ENCODE measurements at regions not wholly inside any gene's neighbourhood (a gene's known extent, or its start where the extent isn't known, plus 50 kb on each side); places are given as distances from the start of the nearest gene placed in this dataset.

- H3K4me3 ChIP-seq (ENCODE audit: low read depth, low read length) = no peak overlapping the region
- no peak for TF ChIP-seq CTCF (IDR thresholded peaks at IDR 0.05; ENCODE audit: borderline replicate concordance, insufficient read depth, low read depth, low read length)
These were observed 615.8 kb downstream of the BNC2 start for GRCh38 chr9:16254674-16255073.

- TF ChIP-seq CTCF (IDR thresholded peaks at IDR 0.05; ENCODE audit: borderline replicate concordance, insufficient read depth, low read depth, low read length) = no peak
- no peak overlapping the region for H3K4me3 ChIP-seq (ENCODE audit: low read depth, low read length)
These were observed 615.3 kb downstream of the BNC2 start for GRCh38 chr9:16255217-16255616.

GRCh38 chr9:16257604-16258003 lies 612.9 kb downstream of the BNC2 start:
- TF ChIP-seq CTCF (IDR thresholded peaks at IDR 0.05; ENCODE audit: borderline replicate concordance, insufficient read depth, low read depth, low read length) = peak; percentile 50; the same call in 1 of the 2 replicates
- no peak overlapping the region for H3K4me3 ChIP-seq (ENCODE audit: low read depth, low read length)

GRCh38 chr9:16258191-16258590 lies 612.3 kb downstream of the BNC2 start:
- TF ChIP-seq CTCF (IDR thresholded peaks at IDR 0.05; ENCODE audit: borderline replicate concordance, insufficient read depth, low read depth, low read length) = no peak
- no peak overlapping the region for H3K4me3 ChIP-seq (ENCODE audit: low read depth, low read length)

GRCh38 chr9:16258708-16259107 lies 611.8 kb downstream of the BNC2 start:
- no peak for TF ChIP-seq CTCF (IDR thresholded peaks at IDR 0.05; ENCODE audit: borderline replicate concordance, insufficient read depth, low read depth, low read length)
- no peak overlapping the region for H3K4me3 ChIP-seq (ENCODE audit: low read depth, low read length)

- TF ChIP-seq CTCF (IDR thresholded peaks at IDR 0.05; ENCODE audit: borderline replicate concordance, insufficient read depth, low read depth, low read length) = no peak
- H3K4me3 ChIP-seq (ENCODE audit: low read depth, low read length) = no peak overlapping the region
These were observed 607.8 kb downstream of the BNC2 start for GRCh38 chr9:16262477-16263261.

- no peak for TF ChIP-seq CTCF (IDR thresholded peaks at IDR 0.05; ENCODE audit: borderline replicate concordance, insufficient read depth, low read depth, low read length)
- no peak overlapping the region for H3K4me3 ChIP-seq (ENCODE audit: low read depth, low read length)
These were observed 604.8 kb downstream of the BNC2 start for GRCh38 chr9:16265688-16266087.

Data from GM12875 (cell line).